Erythroblast (primary cell): ENCODE measurements at regions not wholly inside any gene's neighbourhood (a gene's known extent, or its start where the extent isn't known, plus 50 kb on each side); places are given as distances from the start of the nearest gene placed in this dataset.

ENCODE experiments used
- GATA1 ChIP-seq: IDR thresholded peaks from 2 replicates; pipeline ENCODE4 v1.6.1; 2011; ENCODE audit warnings: low read depth, mild to moderate bottlenecking, control low read depth, low read length, moderate library complexity
- POLR2A ChIP-seq: IDR thresholded peaks from 2 replicates; pipeline ENCODE4 v1.6.1; 2011; ENCODE audit warnings: mild to moderate bottlenecking, low read length

DNA sequence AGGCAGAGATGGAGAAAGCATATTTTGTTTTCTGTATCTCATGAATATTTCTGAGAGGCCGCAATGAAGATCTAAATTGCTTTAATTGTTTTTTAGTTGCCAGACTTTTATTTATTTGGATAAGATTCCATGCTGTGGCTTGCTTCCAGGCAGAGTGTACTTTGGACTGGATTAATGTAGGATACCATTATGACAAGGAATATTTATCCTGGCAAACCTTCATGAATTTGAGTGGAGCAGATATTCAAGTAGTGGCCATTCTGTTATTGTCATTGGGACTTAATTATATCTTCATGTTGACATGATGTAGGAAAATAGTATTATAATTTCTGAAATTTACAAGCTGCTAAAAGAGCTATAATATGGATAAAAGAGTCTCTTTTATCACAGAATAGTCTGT is 182.9 kb downstream of the C4orf33 start:
- TF ChIP-seq POLR2A (no peak), GATA1 (no peak)
